Brain microvascular endothelial cell (primary cell): ENCODE measurements at regions not wholly inside any gene's neighbourhood (a gene's known extent, or its start where the extent isn't known, plus 50 kb on each side); places are given as distances from the start of the nearest gene placed in this dataset.

Experiments used
- DNase-seq: peaks from one replicate; pipeline ENCODE4 v3.0.0-alpha.2; 2020
- H3K27ac ChIP-seq: fragments of 250-450 bp; sonication (Bioruptor Pico); 2 replicates; pipeline ENCODE4 v1.5.1; 2020; ENCODE audit warnings: mild to moderate bottlenecking, moderate library complexity
- H3K27me3 ChIP-seq: fragments of 250-450 bp; sonication (Bioruptor Pico); replicated peaks from 2 replicates; pipeline ENCODE4 v1.5.1; 2020; ENCODE audit warnings: mild to moderate bottlenecking
- H3K36me3 ChIP-seq: fragments of 250-450 bp; sonication (Bioruptor Pico); replicated peaks from 2 replicates; pipeline ENCODE4 v1.5.1; 2020; ENCODE audit warnings: mild to moderate bottlenecking
- H3K4me3 ChIP-seq: 2 replicates; pipeline ENCODE4 v1.5.1; 2011; ENCODE audit warnings: low read depth, mild to moderate bottlenecking, control low read depth, low read length, moderate library complexity
- CTCF ChIP-seq: IDR thresholded peaks from 2 replicates; pipeline ENCODE4 v1.5.1; 2011; ENCODE audit warnings: low read depth, mild to moderate bottlenecking, moderate library complexity, low read length, control low read depth, inconsistent platforms; ENCODE audit errors: missing control alignments
- in situ Hi-C: cut with HindIII; loops from 2 replicates; pipeline ENCODE4 v1.10.0; 2017; ENCODE audit warnings: low sequenced_read_pairs, low pct_ligation_motif_present

GRCh38 chr21:24938573-24938972, 668.7 kb downstream of the MRPL39 start:
- H3K4me3 ChIP-seq, result no peak overlapping the region
- H3K27ac ChIP-seq, result no peak overlapping the region
- no peaks in the 10 kb centered on the region for H3K36me3 ChIP-seq
- DNase-seq, result no peak
- TF ChIP-seq CTCF, result no peak
- H3K27me3 ChIP-seq, result no peaks in the 10 kb centered on the region
- in situ Hi-C loops, result no loop called here

GRCh38 chr21:24935991-24936390, 671.3 kb downstream of the MRPL39 start:
- no peak for DNase-seq
- no peaks in the 10 kb centered on the region for H3K36me3 ChIP-seq

DNA sequence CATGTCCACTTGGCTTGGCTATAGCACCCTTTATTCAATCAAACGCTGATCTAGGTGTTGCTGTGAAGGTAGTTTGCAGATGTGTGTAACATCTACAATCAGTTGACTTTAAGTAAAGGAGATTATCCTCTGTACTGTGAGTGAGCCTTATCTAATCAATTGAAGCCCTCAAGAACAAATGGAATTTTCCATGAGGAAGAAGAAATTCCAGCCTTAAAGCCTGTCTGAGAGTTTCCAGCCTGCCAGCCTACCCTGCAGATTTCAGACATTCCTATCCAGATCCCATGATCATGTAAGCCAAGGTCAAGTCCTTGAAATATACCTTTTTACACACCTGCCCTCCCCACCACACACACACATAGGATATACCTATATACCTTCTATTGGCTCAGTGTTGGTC, 696.7 kb downstream of the MRPL39 start:
- Histone ChIP-seq H3K27ac (no peak overlapping the region), H3K27me3 (no peaks in the 10 kb centered on the region), H3K4me3 (no peak overlapping the region), H3K36me3 (no peaks in the 10 kb centered on the region)
- TF ChIP-seq CTCF, result no peak
- in situ Hi-C loops, result no loop called here
- no peak for DNase-seq

More at GRCh38 chr21:24935991-24936390, 671.3 kb downstream of the MRPL39 start:
- TF ChIP-seq CTCF, result no peak
- H3K27me3 ChIP-seq, result no peaks in the 10 kb centered on the region
- no peak overlapping the region for H3K4me3 ChIP-seq
- in situ Hi-C loops, result no loop called here
- no peak overlapping the region for H3K27ac ChIP-seq

DNA sequence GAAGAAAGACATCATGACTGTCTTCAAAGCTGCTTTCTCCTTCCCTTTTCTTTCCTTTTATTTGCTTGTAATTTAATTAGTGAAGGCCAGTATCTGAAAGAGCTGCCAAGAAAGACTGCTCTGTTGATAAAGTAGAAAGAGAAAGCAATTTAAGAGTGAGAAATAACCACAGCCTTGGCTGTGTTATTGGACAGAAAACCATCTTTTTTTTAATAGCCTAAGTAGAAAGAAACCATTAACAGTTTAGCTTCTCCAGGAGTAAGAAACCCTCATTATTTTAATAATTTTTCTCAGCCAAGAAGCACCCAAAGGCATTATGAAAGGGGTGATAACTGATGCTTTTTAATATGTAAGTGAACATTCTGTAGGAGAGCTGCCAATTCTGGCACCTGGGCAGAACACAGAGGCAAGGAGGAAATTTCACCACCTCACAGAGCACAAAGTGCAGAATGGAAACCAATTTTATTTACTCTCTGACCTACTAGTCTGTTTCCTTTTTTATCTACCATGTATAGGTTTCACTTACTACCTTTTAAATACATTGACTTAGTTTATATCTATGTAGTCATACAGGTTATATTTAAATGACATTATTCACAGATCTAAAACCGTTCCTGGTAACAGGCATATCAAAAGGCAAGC, 703.2 kb downstream of the MRPL39 start:
- in situ Hi-C loops, result no loop called here
- no peak overlapping the region for H3K4me3 ChIP-seq
- no peak for TF ChIP-seq CTCF
- H3K27ac ChIP-seq, result no peak overlapping the region
- H3K36me3 ChIP-seq, result no peaks in the 10 kb centered on the region
- DNase-seq, result no peak
- H3K27me3 ChIP-seq, result no peaks in the 10 kb centered on the region

DNA sequence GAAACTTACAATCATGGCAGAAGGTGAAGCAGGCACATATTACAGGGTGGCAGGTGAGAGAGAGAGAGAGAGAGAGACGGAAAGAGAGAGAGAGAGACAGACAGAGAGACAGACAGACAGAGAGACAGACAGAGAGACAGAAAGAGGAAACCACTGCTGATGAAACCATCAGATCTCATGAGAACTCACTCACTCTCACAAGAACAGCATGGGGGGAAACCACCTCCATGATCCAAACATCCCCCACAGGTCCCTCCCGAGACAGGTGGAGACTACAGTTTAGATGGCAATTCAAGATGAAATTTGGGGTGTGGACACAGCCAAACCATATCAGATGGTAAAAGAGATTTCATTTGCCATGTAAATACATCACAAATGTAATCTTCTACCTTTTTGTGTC, 708.1 kb downstream of the MRPL39 start:
- Histone ChIP-seq H3K36me3 (no peaks in the 10 kb centered on the region), H3K27ac (no peak overlapping the region), H3K4me3 (no peak overlapping the region), H3K27me3 (no peaks in the 10 kb centered on the region)
- TF ChIP-seq CTCF, result no peak
- no peak for DNase-seq
- in situ Hi-C loops, result no loop called here

- Histone ChIP-seq H3K27ac (no peak overlapping the region), H3K27me3 (no peaks in the 10 kb centered on the region), H3K36me3 (no peaks in the 10 kb centered on the region), H3K4me3 (no peak overlapping the region)
- DNase-seq, result no peak
- TF ChIP-seq CTCF, result no peak
- in situ Hi-C loops, result no loop called here
Measured at GRCh38 chr21:24897883-24898282, 709.4 kb downstream of the MRPL39 start.
